HCT116 (cell line): ENCODE measurements at regions not wholly inside any gene's neighbourhood (a gene's known extent, or its start where the extent isn't known, plus 50 kb on each side); places are given as distances from the start of the nearest gene placed in this dataset.
"Not testable (repeated sequence)": the region's sequence is repeated elsewhere in the genome, so short reads cannot be mapped to it uniquely, and the experiment has no call there.

Source experiments
- CTCF ChIP-seq, 3 experiments: fragments of 200-600 bp in 1 of 3; sonication (generic) in 1 of 3; IDR thresholded peaks in 2 of 3; conservative IDR thresholded peaks in 1 of 3; 2 replicates each; pipeline ENCODE4 v1.5.1; 2012 to 2017; ENCODE audit warnings: low read depth in 2 of 3, low read length in 2 of 3, antibody characterized with exemption in 1 of 3, borderline replicate concordance in 1 of 3, control low read depth in 1 of 3, mild to moderate bottlenecking in 1 of 3, mixed read lengths in 1 of 3, mixed run types in 1 of 3, moderate library complexity in 1 of 3; ENCODE audit not compliant: insufficient read depth in 1 of 3
- EZH2 ChIP-seq: fragments of 200-600 bp; sonication (generic); IDR thresholded peaks from 2 replicates; pipeline ENCODE4 v1.6.1; 2017; ENCODE audit warnings: antibody characterized with exemption, mixed run types
- MAX ChIP-seq: IDR thresholded peaks from 2 replicates; pipeline ENCODE4 v1.6.1; 2012
- POLR2AphosphoS5 ChIP-seq: IDR thresholded peaks from 2 replicates; pipeline ENCODE4 v1.6.1; 2011; ENCODE audit warnings: mild to moderate bottlenecking, low read depth, low read length, moderate library complexity
- RAD21 ChIP-seq: IDR thresholded peaks from 2 replicates; pipeline ENCODE4 v1.6.1; 2012; ENCODE audit warnings: low read depth, mild to moderate bottlenecking
- YY1 ChIP-seq: IDR thresholded peaks from 2 replicates; pipeline ENCODE4 v1.6.1; 2011; ENCODE audit warnings: low read length, low read depth, moderate library complexity, mild to moderate bottlenecking; ENCODE audit not compliant: insufficient replicate concordance; ENCODE audit errors: extremely low read depth

- not testable (repeated sequence) for TF ChIP-seq CTCF (IDR thresholded peaks at IDR 0.05 in 2 of 3, conservative IDR thresholded peaks at IDR 0.05 in 1 of 3; ENCODE audit: borderline replicate concordance in 1 of 3, insufficient read depth in 1 of 3, low read depth in 2 of 3, low read length in 2 of 3); MAX; EZH2; RAD21; POLR2AphosphoS5; YY1
Observed at GRCh38 chr9:73976424-73976823, 520.7 kb upstream of the RORB start.
